PC-9 (cell line): ENCODE measurements at regions not wholly inside any gene's neighbourhood (a gene's known extent, or its start where the extent isn't known, plus 50 kb on each side); places are given as distances from the start of the nearest gene placed in this dataset.

Source experiments
- BruUV-seq: library from RNA; stranded (reverse); fragments of 400-500 nt; replicated peaks from 2 replicates; lab custom pipeline; 2021; lab: Mats Ljungman, UMichigan
- CTCF ChIA-PET: fragments of 300-600 bp; sonication (Branson Sonifier 250); formaldehyde crosslinking; loops from one replicate; lab custom pipeline; 2022; ENCODE audit warnings: antibody characterized with exemption; lab: Charles Lee
- POLR2A ChIA-PET: fragments of 300-600 bp; sonication (Branson Sonifier 250); formaldehyde crosslinking; loops from one replicate; lab custom pipeline; 2022; ENCODE audit warnings: antibody characterized with exemption; ENCODE audit not compliant: unreplicated experiment; lab: Charles Lee
- DNase-seq, 2 experiments: peaks; one replicate each; pipeline versions ENCODE4 v3.0.0 to v3.0.0-alpha.2; 2015 to 2022; ENCODE audit warnings: mixed read lengths in 1 of 2
- H2AFZ ChIP-seq: fragments of 200-600 bp; sonication (generic); 2 replicates; pipeline ENCODE4 v1.8.1; 2017; ENCODE audit warnings: antibody characterized with exemption
- H3F3A ChIP-seq: fragments of 200-600 bp; sonication (generic); 2 replicates; pipeline ENCODE4 v1.8.1; 2017; ENCODE audit warnings: antibody characterized with exemption, mild to moderate bottlenecking, low read depth; ENCODE audit not compliant: insufficient read depth
- H3K27ac ChIP-seq: fragments of 200-600 bp; sonication (generic); 2 replicates; pipeline ENCODE4 v1.6.1; 2016; ENCODE audit warnings: mixed run types
- H3K27me3 ChIP-seq: fragments of 200-600 bp; sonication (generic); 2 replicates; pipeline ENCODE4 v1.6.1; 2016; ENCODE audit warnings: low read depth, mixed run types; ENCODE audit not compliant: insufficient read depth
- H3K36me3 ChIP-seq: fragments of 200-600 bp; sonication (generic); 2 replicates; pipeline ENCODE4 v1.6.1; 2016; ENCODE audit warnings: low read depth, mixed run types
- H3K4me1 ChIP-seq: fragments of 200-600 bp; sonication (generic); replicated peaks from 2 replicates; pipeline ENCODE4 v1.6.1; 2016; ENCODE audit warnings: mixed run types; ENCODE audit not compliant: insufficient read depth
- H3K4me2 ChIP-seq: fragments of 200-600 bp; sonication (generic); 2 replicates; pipeline ENCODE4 v1.6.1; 2017; ENCODE audit warnings: mixed run types
- H3K4me3 ChIP-seq: fragments of 200-600 bp; sonication (generic); 2 replicates; pipeline ENCODE4 v1.6.1; 2016; ENCODE audit warnings: mixed run types
- H3K79me2 ChIP-seq: fragments of 200-600 bp; sonication (generic); 2 replicates; pipeline ENCODE4 v1.6.1; 2017; ENCODE audit warnings: low read depth, mixed run types
- H3K9me2 ChIP-seq: fragments of 200-600 bp; sonication (generic); 2 replicates; pipeline ENCODE4 v1.8.1; 2017; ENCODE audit warnings: mild to moderate bottlenecking; ENCODE audit not compliant: insufficient read depth
- H3K9me3 ChIP-seq: fragments of 200-600 bp; sonication (generic); 2 replicates; pipeline ENCODE4 v1.8.1; 2016; ENCODE audit warnings: low read depth; ENCODE audit not compliant: insufficient read depth
- H4K20me1 ChIP-seq: fragments of 200-600 bp; sonication (generic); 2 replicates; pipeline ENCODE4 v1.8.1; 2017; ENCODE audit not compliant: insufficient read depth
- CTCF ChIP-seq: fragments of 200-600 bp; sonication (generic); conservative IDR thresholded peaks from 2 replicates; pipeline ENCODE4 v1.6.1; 2017; ENCODE audit warnings: mixed run types, antibody characterized with exemption, mild to moderate bottlenecking, moderate library complexity
- EZH2 ChIP-seq: fragments of 200-600 bp; sonication (generic); IDR thresholded peaks from 2 replicates; pipeline ENCODE4 v1.8.0; 2017; ENCODE audit warnings: antibody characterized with exemption, low read depth
- intact Hi-C: fragments of 100-400 bp; cut with micrococcal nuclease; formaldehyde crosslinking; loops from one replicate; pipeline ENCODE4 v1.10.0; 2022; ENCODE audit not compliant: unreplicated experiment

DNA sequence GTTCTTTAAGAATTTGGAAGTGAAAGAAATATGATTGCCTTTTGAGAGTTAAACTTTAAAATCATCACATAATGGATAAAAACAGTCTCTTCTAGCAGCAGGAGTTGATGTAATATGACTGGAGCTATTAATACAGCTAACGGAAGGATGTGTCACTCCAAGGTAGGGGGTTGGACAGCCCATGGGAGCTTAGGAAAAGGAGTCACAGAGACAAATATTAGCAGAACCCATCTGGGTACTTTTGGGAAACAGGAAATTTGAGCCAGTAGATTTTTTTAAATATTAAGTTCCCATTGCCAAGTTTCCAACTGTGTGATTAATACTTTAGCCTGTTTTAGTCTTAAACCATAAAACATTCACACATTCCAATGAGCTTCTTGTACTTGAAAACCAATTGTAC lies 164.7 kb upstream of the RIMS1 start:
- no peak overlapping the region for H2AFZ ChIP-seq
- DNase-seq = no peak
- H3K27ac ChIP-seq = no peak overlapping the region
- POLR2A ChIA-PET = no interaction called here
- H3K9me2 ChIP-seq = no peaks in the 10 kb centered on the region
- H3K9me3 ChIP-seq = no peaks in the 10 kb centered on the region
- CTCF ChIA-PET = no interaction called here
- no peaks in the 10 kb centered on the region for H4K20me1 ChIP-seq
- intact Hi-C loops = no loop called here
- no peaks in the 10 kb centered on the region for H3K79me2 ChIP-seq
- H3K36me3 ChIP-seq = no peaks in the 10 kb centered on the region
- no peaks in the 10 kb centered on the region for H3F3A ChIP-seq
- no TSS peak for BruUV-seq
- H3K4me2 ChIP-seq = no peak overlapping the region
- TF ChIP-seq EZH2 (no peak), CTCF (no peak)
- no peaks in the 10 kb centered on the region for H3K27me3 ChIP-seq
- no peak overlapping the region for H3K4me3 ChIP-seq
- no peaks in the 10 kb centered on the region for H3K4me1 ChIP-seq

DNA sequence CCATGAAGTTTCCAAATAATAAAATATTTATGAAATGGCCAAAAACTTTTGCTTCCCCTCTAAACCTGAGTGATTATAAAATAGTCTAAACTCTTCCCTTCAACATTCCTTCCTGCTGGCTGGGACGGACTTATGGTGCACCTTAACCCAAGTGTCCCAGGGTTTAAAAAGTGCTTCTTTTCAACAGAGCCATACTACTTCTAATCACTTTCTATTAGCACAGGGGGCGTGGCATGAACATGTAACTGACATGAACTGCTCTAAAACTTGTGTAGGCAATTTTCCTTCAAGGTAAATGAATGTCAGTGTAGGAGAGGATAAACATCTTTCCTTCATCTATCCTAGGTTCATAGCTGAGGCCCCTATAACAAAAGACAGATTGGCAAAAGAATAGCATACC lies 163.6 kb upstream of the RIMS1 start:
- no peaks in the 10 kb centered on the region for H3K27me3 ChIP-seq
- intact Hi-C loops = no loop called here
- no peaks in the 10 kb centered on the region for H3K9me2 ChIP-seq
- TF ChIP-seq EZH2 (no peak), CTCF (no peak)
- no peaks in the 10 kb centered on the region for H3K4me1 ChIP-seq
- ChIA-PET CTCF (no interaction called here), POLR2A (no interaction called here)
- H2AFZ ChIP-seq = no peak overlapping the region
- H3K4me2 ChIP-seq = no peak overlapping the region
- H3K4me3 ChIP-seq = no peak overlapping the region
- H3K36me3 ChIP-seq = no peaks in the 10 kb centered on the region
- BruUV-seq = no TSS peak
- H3K9me3 ChIP-seq = no peaks in the 10 kb centered on the region
- H3F3A ChIP-seq = no peaks in the 10 kb centered on the region
- no peak overlapping the region for H3K27ac ChIP-seq
- no peaks in the 10 kb centered on the region for H3K79me2 ChIP-seq
- H4K20me1 ChIP-seq = no peaks in the 10 kb centered on the region
- DNase-seq = no peak

DNA sequence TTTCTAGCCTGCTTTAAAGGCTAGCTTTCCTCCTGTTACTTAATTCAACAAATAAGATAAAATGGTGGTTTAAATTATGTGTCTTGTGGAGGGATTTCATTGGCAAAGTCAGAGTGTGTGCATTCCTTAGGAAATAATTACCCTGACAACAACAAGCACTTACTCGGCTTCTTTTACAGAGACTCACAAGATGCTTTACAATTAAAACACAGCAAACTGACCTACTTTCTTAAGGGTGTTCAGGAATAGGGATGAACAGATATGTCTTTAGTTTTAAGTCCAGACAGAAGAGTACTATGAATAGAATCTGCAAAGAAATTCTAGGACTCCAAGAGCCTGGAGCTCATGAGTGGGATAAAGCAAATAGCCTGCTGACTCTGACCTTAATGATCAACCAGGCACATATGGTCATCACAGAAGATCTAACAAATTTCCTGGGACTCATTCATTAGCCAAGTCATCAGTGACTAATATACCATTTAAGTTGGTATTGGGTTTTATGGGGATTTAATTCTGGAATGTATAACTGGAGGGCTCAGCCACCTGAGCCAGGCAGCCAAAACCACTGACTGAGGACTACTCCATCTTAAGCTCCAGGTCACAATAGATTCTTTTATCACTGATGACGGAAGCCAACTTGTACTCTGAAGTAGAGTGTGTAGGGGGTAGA lies 161.8 kb upstream of the RIMS1 start:
- Histone ChIP-seq H4K20me1 (no peaks in the 10 kb centered on the region), H3K36me3 (no peaks in the 10 kb centered on the region), H3K4me2 (no peak overlapping the region), H3K4me3 (no peak overlapping the region), H3K4me1 (no peaks in the 10 kb centered on the region), H3K27ac (no peak overlapping the region), H3F3A (no peaks in the 10 kb centered on the region), H3K79me2 (no peaks in the 10 kb centered on the region), H3K27me3 (no peaks in the 10 kb centered on the region), H3K9me3 (no peaks in the 10 kb centered on the region), H3K9me2 (no peaks in the 10 kb centered on the region), H2AFZ (no peak overlapping the region)
- DNase-seq = no peak
- BruUV-seq = no TSS peak
- intact Hi-C loops = no loop called here
- POLR2A ChIA-PET = no interaction called here
- CTCF ChIA-PET = no interaction called here
- TF ChIP-seq CTCF = no peak
- no peak for TF ChIP-seq EZH2
